Fibroblast of skin of right quadriceps (primary cell): ENCODE measurements at regions not wholly inside any gene's neighbourhood (a gene's known extent, or its start where the extent isn't known, plus 50 kb on each side); places are given as distances from the start of the nearest gene placed in this dataset.

Source experiments
- DNase-seq: peaks from one replicate; pipeline ENCODE4 v3.0.0-alpha.2; 2013

- DNase-seq = no peak
Measured at GRCh38 chr11:42225664-42226063, 766.2 kb upstream of the LRRC4C start.

GRCh38 chr11:42232673-42233072, 773.2 kb upstream of the LRRC4C start:
- no peak for DNase-seq

- DNase-seq = peak; percentile 83
Measured at GRCh38 chr11:42234451-42234951, 775.0 kb upstream of the LRRC4C start.

- DNase-seq = peak; percentile 88
Measured at GRCh38 chr11:42237701-42238235, 778.3 kb upstream of the LRRC4C start.

- DNase-seq = peak; percentile 90
Measured at GRCh38 chr11:42239188-42239587, 779.7 kb upstream of the LRRC4C start.

GRCh38 chr11:42243385-42243784, 783.9 kb upstream of the LRRC4C start:
- no peak for DNase-seq

- no peak for DNase-seq
Measured at GRCh38 chr11:42244376-42244775, 784.9 kb upstream of the LRRC4C start.

GRCh38 chr11:42249401-42249800, 789.9 kb upstream of the LRRC4C start:
- peak; percentile 38 for DNase-seq

- no peak for DNase-seq
Measured at GRCh38 chr11:42249956-42250355, 790.5 kb upstream of the LRRC4C start.

GRCh38 chr11:42251984-42252383, 792.5 kb upstream of the LRRC4C start:
- DNase-seq = no peak

GRCh38 chr11:42253156-42253555, 793.7 kb upstream of the LRRC4C start:
- no peak for DNase-seq

GRCh38 chr11:42255906-42256305, 796.5 kb upstream of the LRRC4C start:
- DNase-seq = no peak

GRCh38 chr11:42257534-42257933, 798.1 kb upstream of the LRRC4C start:
- DNase-seq = no peak

GRCh38 chr11:42265072-42265471, 805.6 kb upstream of the LRRC4C start:
- no peak for DNase-seq

- peak; percentile 27 for DNase-seq
Measured at GRCh38 chr11:42271306-42271705, 811.9 kb upstream of the LRRC4C start.

GRCh38 chr11:42273977-42274376, 814.5 kb upstream of the LRRC4C start:
- no peak for DNase-seq

- DNase-seq = no peak
Measured at GRCh38 chr11:42296910-42297309, 837.5 kb upstream of the LRRC4C start.

- DNase-seq = no peak
Measured at GRCh38 chr11:42299780-42300179, 840.3 kb upstream of the LRRC4C start.

GRCh38 chr11:42301777-42302176, 842.3 kb upstream of the LRRC4C start:
- DNase-seq = no peak

GRCh38 chr11:42311514-42311913, 852.1 kb upstream of the LRRC4C start:
- DNase-seq = peak; percentile 15

GRCh38 chr11:42311944-42312343, 852.5 kb upstream of the LRRC4C start:
- DNase-seq = no peak

GRCh38 chr11:42315267-42315666, 855.8 kb upstream of the LRRC4C start:
- DNase-seq = peak; percentile 58

- peak; percentile 72 for DNase-seq
Measured at GRCh38 chr11:42315846-42316245, 856.4 kb upstream of the LRRC4C start.

GRCh38 chr11:42319921-42320320, 860.5 kb upstream of the LRRC4C start:
- DNase-seq = peak; percentile 40

- DNase-seq = peak; percentile 52
Measured at GRCh38 chr11:42329929-42330565, 870.6 kb upstream of the LRRC4C start.
